K562 (cell line): ENCODE measurements at regions not wholly inside any gene's neighbourhood (a gene's known extent, or its start where the extent isn't known, plus 50 kb on each side); places are given as distances from the start of the nearest gene placed in this dataset.

Experiments
- ATAC-seq: fragments of 200-7000 bp; cut with Tn5 transposase; 3 replicates; pipeline ENCODE4 v1.9.1; 2020; ENCODE audit warnings: moderate library complexity
- BruUV-seq: library from RNA; stranded (reverse); fragments of 400-500 nt; replicated peaks from 2 replicates; lab custom pipeline; 2021; lab: Mats Ljungman, UMichigan
- CTCF ChIA-PET: fragments of 300-600 bp; formaldehyde crosslinking; extraction: SDS; loops from one replicate; lab custom pipeline; 2021; ENCODE audit warnings: low intra/inter-chr PET ratio; lab: Yijun Ruan, JAX
- POLR2A ChIA-PET: fragments of 300-600, 350-650 bp; sonication (Branson Sonifier 250); formaldehyde crosslinking; extraction: SDS; loops from one replicate; lab custom pipeline; 2021; ENCODE audit warnings: antibody characterized with exemption, inconsistent platforms; lab: Yijun Ruan, JAX
- DNase-seq, 4 experiments: peaks; one replicate each; pipeline versions ENCODE4 v3.0.0 to v3.0.0-alpha.2; 2011 to 2018; ENCODE audit warnings: low spot score in 3 of 4, mixed read lengths in 3 of 4; ENCODE audit errors: extremely low read depth in 1 of 4
- FAIRE-seq: peaks from 2 replicates; lab custom pipeline; 2011; peaks lifted over from hg19 to GRCh38; lab: Jason Lieb, UNC
- H2AFZ ChIP-seq: 2 replicates; pipeline ENCODE4 v1.6.0; 2011; ENCODE audit warnings: low read depth, low read length, control low read depth, inconsistent platforms
- H3K27ac ChIP-seq: fragments of 200-600 bp; 3 replicates; pipeline ENCODE4 v1.8.0; 2011; ENCODE audit warnings: low read depth, mild to moderate bottlenecking, control low read depth, inconsistent platforms, low read length, moderate library complexity, mixed read lengths; ENCODE audit errors: extremely low read depth
- H3K27me3 ChIP-seq, 2 experiments: fragments of 300-600 bp in 1 of 2; 2 replicates in 1 of 2; 3 replicates in 1 of 2; pipeline versions ENCODE4 v1.6.0 to v1.8.0; 2011; ENCODE audit warnings: inconsistent platforms in 2 of 2, low read length in 2 of 2, mild to moderate bottlenecking in 1 of 2, mixed read lengths in 1 of 2, moderate library complexity in 1 of 2; ENCODE audit not compliant: control insufficient read depth in 2 of 2, insufficient read depth in 2 of 2
- H3K36me3 ChIP-seq: fragments of 300-600 bp; 3 replicates; pipeline ENCODE4 v1.8.0; 2011; ENCODE audit warnings: mild to moderate bottlenecking, low read length, inconsistent platforms; ENCODE audit not compliant: control insufficient read depth, insufficient read depth
- H3K4me1 ChIP-seq, 2 experiments: fragments of 200-600 bp in 1 of 2; replicated peaks in 1 of 2; 2 replicates in 1 of 2; 3 replicates in 1 of 2; pipeline versions ENCODE4 v1.5.1 to v1.8.0; 2011; ENCODE audit warnings: inconsistent platforms in 2 of 2, low read length in 2 of 2, mild to moderate bottlenecking in 1 of 2, mixed read lengths in 1 of 2, moderate library complexity in 1 of 2; ENCODE audit not compliant: control insufficient read depth in 2 of 2, insufficient read depth in 2 of 2
- H3K4me2 ChIP-seq: 2 replicates; pipeline ENCODE4 v1.6.1; 2011; ENCODE audit warnings: low read length, control low read depth, inconsistent platforms, mixed read lengths; ENCODE audit not compliant: insufficient read depth
- H3K4me3 ChIP-seq: fragments of 200-600 bp; sonication (generic), shearing (Covaris generic); 2 replicates; pipeline ENCODE4 v1.5.1; 2016; ENCODE audit warnings: control low read depth, inconsistent platforms
- H3K79me2 ChIP-seq: fragments of 200-600 bp; 3 replicates; pipeline ENCODE4 v1.8.0; 2011; ENCODE audit warnings: low read length, inconsistent platforms; ENCODE audit not compliant: control insufficient read depth, insufficient read depth
- H3K9ac ChIP-seq, 2 experiments: 2 replicates each; pipeline versions ENCODE4 v1.6.0 to v1.6.1; 2011; ENCODE audit warnings: low read depth in 2 of 2, low read length in 2 of 2, control low read depth in 1 of 2, inconsistent platforms in 1 of 2, mild to moderate bottlenecking in 1 of 2, mixed read lengths in 1 of 2; ENCODE audit not compliant: insufficient read depth in 1 of 2
- H3K9me1 ChIP-seq: one replicate; pipeline ENCODE4 v1.6.0; 2011; ENCODE audit warnings: inconsistent platforms, mild to moderate bottlenecking, low read length, moderate library complexity; ENCODE audit not compliant: control insufficient read depth, insufficient read depth
- H3K9me3 ChIP-seq: replicated peaks from 2 replicates; pipeline ENCODE4 v1.5.1; 2011; ENCODE audit warnings: low read depth, low read length, inconsistent platforms; ENCODE audit not compliant: control insufficient read depth, insufficient read depth
- H4K20me1 ChIP-seq: replicated peaks from 2 replicates; pipeline ENCODE4 v1.6.1; 2011; ENCODE audit warnings: low read length, inconsistent platforms, mixed read lengths; ENCODE audit not compliant: control insufficient read depth, insufficient read depth
- GATA2 ChIP-seq: sonication (generic); formaldehyde crosslinking; IDR thresholded peaks from 2 replicates; pipeline ENCODE4 v1.4.0; 2020; ENCODE audit warnings: mild to moderate bottlenecking, missing genetic modification reagents
- MEF2A ChIP-seq: IDR thresholded peaks from 2 replicates; pipeline ENCODE4 v1.6.1; 2011; ENCODE audit warnings: low read depth, mild to moderate bottlenecking, low read length, moderate library complexity; ENCODE audit not compliant: control insufficient read depth
- STAG1 ChIP-seq: sonication (generic); formaldehyde crosslinking; IDR thresholded peaks from 2 replicates; pipeline ENCODE4 v1.5.0; 2020; ENCODE audit warnings: missing genetic modification reagents, borderline replicate concordance
- ZNF23 ChIP-seq: fragments of 250-450 bp; sonication (Bioruptor Pico); IDR thresholded peaks from 2 replicates; pipeline ENCODE4 v1.4.0; 2020; ENCODE audit warnings: mild to moderate bottlenecking
- WGBS: fragments of 100-300 bp; shearing (Covaris generic); methylation state at CpG from one replicate; pipeline ENCODE4 v1.1.6; 2016; ENCODE audit warnings: low coverage, mixed read lengths; ENCODE audit not compliant: insufficient coverage; ENCODE audit errors: missing lambda C conversion rate; 5-methylcytosine and 5-hydroxymethylcytosine counted together
- in situ Hi-C: fragments of 300-500 bp; cut with MboI; formaldehyde crosslinking; loops from 4 replicates; pipeline ENCODE4 v1.15.0; 2018; ENCODE audit warnings: inconsistent platforms, mixed read lengths
- intact Hi-C: fragments of 100-400 bp; cut with micrococcal nuclease; formaldehyde crosslinking; loops from 2 replicates; pipeline ENCODE4 v1.14.2; 2022
- TF ChIP-seq, protein P1 (sequence below): sonication (generic); formaldehyde crosslinking; IDR thresholded peaks from 2 replicates; pipeline ENCODE4 v1.8.0; 2022; ENCODE audit warnings: missing genetic modification reagents, mild to moderate bottlenecking, borderline replicate concordance

DNA sequence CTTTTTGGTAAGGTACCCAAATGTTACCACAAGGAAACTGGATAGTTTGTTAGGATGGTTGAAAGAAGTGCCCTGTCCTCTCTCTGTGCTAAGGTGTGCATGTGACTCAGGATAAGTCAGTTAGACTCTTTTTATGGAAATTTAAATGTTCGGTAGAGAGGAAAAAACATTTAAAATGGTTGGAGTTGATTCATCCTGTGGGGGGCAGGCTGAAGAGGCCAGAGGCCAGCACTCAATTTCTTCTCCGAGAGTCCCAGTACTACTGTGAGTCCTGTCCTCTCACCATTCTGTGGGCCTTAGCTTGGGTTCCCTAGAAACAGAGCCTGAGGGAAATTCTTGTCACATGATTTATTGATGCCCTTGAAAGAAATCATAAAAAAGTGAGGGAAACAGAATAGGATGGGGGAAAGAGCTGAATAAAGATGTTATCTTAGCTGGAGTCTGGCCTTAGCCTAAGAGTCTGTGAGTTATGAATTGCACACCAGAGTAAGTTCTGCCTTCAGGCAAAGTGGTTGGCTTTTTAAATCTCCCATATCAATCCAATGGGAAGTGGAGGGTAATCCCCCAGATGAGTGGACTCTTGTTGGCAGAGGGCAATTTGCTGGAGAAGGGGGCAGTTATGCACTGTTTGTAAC, 106.5 kb upstream of the GALNT15 start:
- Histone ChIP-seq H3K4me3 (no peak overlapping the region), H3K36me3 (no peaks in the 10 kb centered on the region), H2AFZ (no peak overlapping the region), H3K9me3 (no peaks in the 10 kb centered on the region), H3K4me1 (no peaks in the 10 kb centered on the region), H3K27ac (no peak overlapping the region), H3K79me2 (no peaks in the 10 kb centered on the region), H3K27me3 (peaks cover 0 to 6% of the 10 kb centered on the region in 2 experiments; a peak in 1 of 5 replicates), H3K4me2 (no peak overlapping the region), H4K20me1 (no peaks in the 10 kb centered on the region), H3K9me1 (no peaks in the 10 kb centered on the region), H3K9ac (no peak overlapping the region)
- DNase-seq (no peak), FAIRE-seq (no peak), ATAC-seq (no peak)
- in situ Hi-C loops: no loop called here
- no TSS peak for BruUV-seq
- 0% methylated on average over 2 of the region's 2 CpGs for WGBS
- TF ChIP-seq MEF2A (no peak), ZNF23 (CRISPR knock-in tag) (no peak), STAG1 (CRISPR knock-in tag) (no peak), GATA2 (no peak)
- TF ChIP-seq, protein P1, sequence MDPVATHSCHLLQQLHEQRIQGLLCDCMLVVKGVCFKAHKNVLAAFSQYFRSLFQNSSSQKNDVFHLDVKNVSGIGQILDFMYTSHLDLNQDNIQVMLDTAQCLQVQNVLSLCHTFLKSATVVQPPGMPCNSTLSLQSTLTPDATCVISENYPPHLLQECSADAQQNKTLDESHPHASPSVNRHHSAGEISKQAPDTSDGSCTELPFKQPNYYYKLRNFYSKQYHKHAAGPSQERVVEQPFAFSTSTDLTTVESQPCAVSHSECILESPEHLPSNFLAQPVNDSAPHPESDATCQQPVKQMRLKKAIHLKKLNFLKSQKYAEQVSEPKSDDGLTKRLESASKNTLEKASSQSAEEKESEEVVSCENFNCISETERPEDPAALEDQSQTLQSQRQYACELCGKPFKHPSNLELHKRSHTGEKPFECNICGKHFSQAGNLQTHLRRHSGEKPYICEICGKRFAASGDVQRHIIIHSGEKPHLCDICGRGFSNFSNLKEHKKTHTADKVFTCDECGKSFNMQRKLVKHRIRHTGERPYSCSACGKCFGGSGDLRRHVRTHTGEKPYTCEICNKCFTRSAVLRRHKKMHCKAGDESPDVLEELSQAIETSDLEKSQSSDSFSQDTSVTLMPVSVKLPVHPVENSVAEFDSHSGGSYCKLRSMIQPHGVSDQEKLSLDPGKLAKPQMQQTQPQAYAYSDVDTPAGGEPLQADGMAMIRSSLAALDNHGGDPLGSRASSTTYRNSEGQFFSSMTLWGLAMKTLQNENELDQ (CRISPR knock-in tag): no peak
- intact Hi-C loops: no loop called here
- CTCF ChIA-PET: no interaction called here
- POLR2A ChIA-PET: interaction anchor here (0.5 to 0.7 kb wide), 2 partner anchors 22 to 56 kb away, joined by 3 read pairs; no protein-coding TSS in a partner anchor
